HepG2 (cell line): ENCODE measurements at regions not wholly inside any gene's neighbourhood (a gene's known extent, or its start where the extent isn't known, plus 50 kb on each side); places are given as distances from the start of the nearest gene placed in this dataset.

Experiments
- CEBPB ChIP-seq: IDR thresholded peaks from 2 replicates; pipeline ENCODE4 v1.6.1; 2011; ENCODE audit warnings: low read depth, low read length, improper control_type of control experiment, borderline replicate concordance
- DMAP1 ChIP-seq: IDR thresholded peaks from 2 replicates; pipeline ENCODE4 v1.6.1; 2016
- FOXJ3 ChIP-seq: sonication (generic); formaldehyde crosslinking; IDR thresholded peaks from 2 replicates; pipeline ENCODE4 v1.4.0; 2020; ENCODE audit warnings: missing genetic modification reagents, mild to moderate bottlenecking, borderline replicate concordance
- IRF2 ChIP-seq: IDR thresholded peaks from 2 replicates; pipeline ENCODE4 v1.6.1; 2018; ENCODE audit warnings: missing genetic modification reagents, missing compliant biosample characterization
- PRDM15 ChIP-seq: sonication (generic); formaldehyde crosslinking; IDR thresholded peaks from 2 replicates; pipeline ENCODE4 v1.4.0; 2020; ENCODE audit warnings: missing genetic modification reagents
- TCF7L2 ChIP-seq: IDR thresholded peaks from 2 replicates; pipeline ENCODE4 v1.6.1; 2011; ENCODE audit warnings: mild to moderate bottlenecking, low read depth, low read length, moderate library complexity
- TEAD2 ChIP-seq: sonication (generic); formaldehyde crosslinking; IDR thresholded peaks from 2 replicates; pipeline ENCODE4 v1.9.0; 2021; ENCODE audit warnings: missing genetic modification reagents
- TEAD3 ChIP-seq: optimal IDR thresholded peaks from 2 replicates; pipeline ENCODE3; 2016; ENCODE audit warnings: borderline replicate concordance
- ZNF121 ChIP-seq: sonication (generic); formaldehyde crosslinking; IDR thresholded peaks from 2 replicates; pipeline ENCODE4 v1.5.0; 2020; ENCODE audit warnings: mild to moderate bottlenecking, missing genetic modification reagents
- ZNF614 ChIP-seq: IDR thresholded peaks from 2 replicates; pipeline ENCODE4 v1.6.1; 2018; ENCODE audit warnings: missing biosample characterization, missing genetic modification reagents, inconsistent platforms, borderline replicate concordance
- TF ChIP-seq, protein P1 (sequence below): sonication (generic); formaldehyde crosslinking; IDR thresholded peaks from 2 replicates; pipeline ENCODE4 v1.4.0; 2020; ENCODE audit warnings: missing genetic modification reagents
- TF ChIP-seq, protein P2 (sequence below): sonication (generic); formaldehyde crosslinking; IDR thresholded peaks from 2 replicates; pipeline ENCODE4 v1.4.0; 2020; ENCODE audit warnings: missing genetic modification reagents

DNA sequence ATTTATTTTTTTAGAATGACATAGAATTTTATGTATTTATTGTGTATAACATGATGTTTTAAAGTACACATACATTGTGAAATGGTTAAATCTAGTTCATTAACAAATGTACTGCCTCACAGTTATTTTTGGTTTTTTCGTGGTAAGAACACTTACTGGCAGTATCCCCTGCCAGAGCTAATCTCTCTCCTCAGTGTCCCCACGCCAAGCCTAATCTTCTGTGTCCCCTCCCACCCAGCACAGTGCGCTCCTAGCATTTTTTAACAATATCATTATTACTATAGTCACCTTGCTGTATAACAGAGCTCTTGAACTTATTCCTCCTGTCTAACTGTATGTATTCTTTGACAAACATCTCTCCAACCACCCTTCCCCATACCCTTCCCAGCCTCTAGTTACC is 333.2 kb downstream of the GABRB3 start:
- TF ChIP-seq, protein P1, sequence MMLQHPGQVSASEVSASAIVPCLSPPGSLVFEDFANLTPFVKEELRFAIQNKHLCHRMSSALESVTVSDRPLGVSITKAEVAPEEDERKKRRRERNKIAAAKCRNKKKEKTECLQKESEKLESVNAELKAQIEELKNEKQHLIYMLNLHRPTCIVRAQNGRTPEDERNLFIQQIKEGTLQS (CRISPR knock-in tag), result no peak
- TF ChIP-seq, protein P2, sequence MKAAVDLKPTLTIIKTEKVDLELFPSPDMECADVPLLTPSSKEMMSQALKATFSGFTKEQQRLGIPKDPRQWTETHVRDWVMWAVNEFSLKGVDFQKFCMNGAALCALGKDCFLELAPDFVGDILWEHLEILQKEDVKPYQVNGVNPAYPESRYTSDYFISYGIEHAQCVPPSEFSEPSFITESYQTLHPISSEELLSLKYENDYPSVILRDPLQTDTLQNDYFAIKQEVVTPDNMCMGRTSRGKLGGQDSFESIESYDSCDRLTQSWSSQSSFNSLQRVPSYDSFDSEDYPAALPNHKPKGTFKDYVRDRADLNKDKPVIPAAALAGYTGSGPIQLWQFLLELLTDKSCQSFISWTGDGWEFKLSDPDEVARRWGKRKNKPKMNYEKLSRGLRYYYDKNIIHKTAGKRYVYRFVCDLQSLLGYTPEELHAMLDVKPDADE (CRISPR knock-in tag), result no peak
- TF ChIP-seq PRDM15 (CRISPR knock-in tag) (no peak), ZNF614 (CRISPR knock-in tag) (no peak), CEBPB (no peak), DMAP1 (CRISPR knock-in tag) (no peak), FOXJ3 (CRISPR knock-in tag) (no peak), TCF7L2 (no peak), ZNF121 (no peak), TEAD3 (CRISPR knock-in tag) (no peak), TEAD2 (CRISPR knock-in tag) (no peak), IRF2 (CRISPR knock-in tag) (no peak)
